ENCODE measurements at regions not wholly inside any gene's neighbourhood (a gene's known extent, or its start where the extent isn't known, plus 50 kb on each side); places are given as distances from the start of the nearest gene placed in this dataset.

GRCh38 chr1:103190766-103191165, 82.4 kb upstream of the COL11A1 start:
- ChIA-PET CTCF (no interaction called here), POLR2A (no interaction called here)
- 100% methylated on average over 1 of the region's 2 CpGs for WGBS (ENCODE audit: insufficient coverage)
- H3K9me3 ChIP-seq (ENCODE audit: control extremely low read depth in 1 of 3, control insufficient read depth in 2 of 3, insufficient read depth in 1 of 3, low read length in 2 of 3) = no peaks in the 10 kb centered on the region
- H3K27ac ChIP-seq (ENCODE audit: low read length in 2 of 2) = no peak overlapping the region
- no peak overlapping the region for H3K4me3 ChIP-seq (ENCODE audit: control extremely low read depth in 1 of 5, extremely low read depth in 1 of 5, insufficient read depth in 1 of 5, low read depth in 2 of 5, low read length in 4 of 5)
- no peak overlapping the region for H3K4me2 ChIP-seq (replicated peaks; ENCODE audit: low read depth, low read length, poor library complexity, severe bottlenecking)
- H3K27me3 Mint-ChIP-seq = no peaks in the 10 kb centered on the region
- H3K36me3 ChIP-seq (replicated peaks in 1 of 2; ENCODE audit: control extremely low read depth in 1 of 2, control insufficient read depth in 1 of 2, extremely low read depth in 1 of 2, insufficient read depth in 2 of 2, low read length in 1 of 2) = no peaks in the 10 kb centered on the region
- no peak for TF ChIP-seq CTCF (IDR thresholded peaks at IDR 0.05)
- TF ChIP-seq EZH2 (IDR thresholded peaks at IDR 0.05; ENCODE audit: borderline replicate concordance, insufficient read depth, low read depth, low read length, poor library complexity, severe bottlenecking) = no peak
- H3K9me3 Mint-ChIP-seq (ENCODE audit: insufficient read depth) = peaks cover 6% of the 10 kb centered on the region
- no peak overlapping the region for H3K27ac Mint-ChIP-seq
- no peaks in the 10 kb centered on the region for H3K4me1 Mint-ChIP-seq
- H3K9ac ChIP-seq (ENCODE audit: low read length) = no peak overlapping the region
- H3K79me2 ChIP-seq (ENCODE audit: control insufficient read depth, insufficient read depth, low read length) = no peaks in the 10 kb centered on the region
- ATAC-seq (ENCODE audit: low read depth) (no peak), DNase-seq (no peak)
- H3K27me3 ChIP-seq (replicated peaks in 1 of 4; ENCODE audit: control extremely low read depth in 1 of 4, control insufficient read depth in 3 of 4, insufficient read depth in 4 of 4, low read length in 3 of 4) = no peaks in the 10 kb centered on the region
- no peak overlapping the region for H2AFZ ChIP-seq (ENCODE audit: insufficient read depth, low read depth, low read length, poor library complexity, severe bottlenecking)
- no peaks in the 10 kb centered on the region for H3K4me1 ChIP-seq (ENCODE audit: control insufficient read depth in 2 of 2, insufficient read depth in 2 of 2, low read length in 2 of 2)
- no peaks in the 10 kb centered on the region for H4K20me1 ChIP-seq (ENCODE audit: control insufficient read depth, insufficient read depth, low read length, poor library complexity, severe bottlenecking)
- no peak overlapping the region for H3K4me3 Mint-ChIP-seq
- intact Hi-C loops (cut with micrococcal nuclease) = no loop called here

- H3K79me2 ChIP-seq (ENCODE audit: control insufficient read depth, insufficient read depth, low read length) = no peaks in the 10 kb centered on the region
- H4K20me1 ChIP-seq (ENCODE audit: control insufficient read depth, insufficient read depth, low read length, poor library complexity, severe bottlenecking) = no peaks in the 10 kb centered on the region
- intact Hi-C loops (cut with micrococcal nuclease) = no loop called here
- no peak for DNase-seq
- no peaks in the 10 kb centered on the region for H3K27me3 ChIP-seq (replicated peaks in 1 of 4; ENCODE audit: control extremely low read depth in 1 of 4, control insufficient read depth in 3 of 4, insufficient read depth in 4 of 4, low read length in 3 of 4)
- H3K4me1 ChIP-seq (ENCODE audit: control insufficient read depth in 2 of 2, insufficient read depth in 2 of 2, low read length in 2 of 2) = no peaks in the 10 kb centered on the region
- H2AFZ ChIP-seq (ENCODE audit: insufficient read depth, low read depth, low read length, poor library complexity, severe bottlenecking) = no peak overlapping the region
- no peak overlapping the region for H3K27ac ChIP-seq (ENCODE audit: low read length in 2 of 2)
- H3K27me3 Mint-ChIP-seq = no peaks in the 10 kb centered on the region
- H3K4me2 ChIP-seq (replicated peaks; ENCODE audit: low read depth, low read length, poor library complexity, severe bottlenecking) = no peak overlapping the region
- no peak overlapping the region for H3K27ac Mint-ChIP-seq
- ChIA-PET CTCF (no interaction called here), POLR2A (no interaction called here)
- TF ChIP-seq EZH2 (IDR thresholded peaks at IDR 0.05; ENCODE audit: borderline replicate concordance, insufficient read depth, low read depth, low read length, poor library complexity, severe bottlenecking) = no peak
- no peak for TF ChIP-seq CTCF (IDR thresholded peaks at IDR 0.05)
- H3K9me3 ChIP-seq (ENCODE audit: control extremely low read depth in 1 of 3, control insufficient read depth in 2 of 3, insufficient read depth in 1 of 3, low read length in 2 of 3) = no peaks in the 10 kb centered on the region
- no peak for ATAC-seq (ENCODE audit: low read depth)
- peaks cover 6% of the 10 kb centered on the region for H3K9me3 Mint-ChIP-seq (ENCODE audit: insufficient read depth)
- WGBS (ENCODE audit: insufficient coverage) = no CpG with 5 or more reads among the region's 1 CpG
- H3K4me3 Mint-ChIP-seq = no peak overlapping the region
- no peak overlapping the region for H3K4me3 ChIP-seq (ENCODE audit: control extremely low read depth in 1 of 5, extremely low read depth in 1 of 5, insufficient read depth in 1 of 5, low read depth in 2 of 5, low read length in 4 of 5)
- no peak overlapping the region for H3K9ac ChIP-seq (ENCODE audit: low read length)
- H3K4me1 Mint-ChIP-seq = no peaks in the 10 kb centered on the region
- no peaks in the 10 kb centered on the region for H3K36me3 ChIP-seq (replicated peaks in 1 of 2; ENCODE audit: control extremely low read depth in 1 of 2, control insufficient read depth in 1 of 2, extremely low read depth in 1 of 2, insufficient read depth in 2 of 2, low read length in 1 of 2)
These were observed 79.4 kb upstream of the COL11A1 start for GRCh38 chr1:103187673-103188072.

All from B cell (primary cell).